Activated T-helper 2 cell treated with anti-CD3 and anti-CD28 coated beads, Interferon-gamma antibody, Interleukin-2, Interleukin-4, amounts not matched to agents 10 μg/mL and 5 μg/mL and 100 μg/mL, durations not matched to agents 14 hours and 24 hours and 36 hours (primary cell): ENCODE measurements at regions not wholly inside any gene's neighbourhood (a gene's known extent, or its start where the extent isn't known, plus 50 kb on each side); places are given as distances from the start of the nearest gene placed in this dataset.
"Not testable (repeated sequence)": the region's sequence is repeated elsewhere in the genome, so short reads cannot be mapped to it uniquely, and the experiment has no call there.

ENCODE experiments used
- DNase-seq: peaks from one replicate; pipeline ENCODE4 v3.0.0; 2021; ENCODE audit warnings: low spot score
- H3K27ac Mint-ChIP-seq: one replicate; pipeline ENCODE4 v1.8.0; 2021; ENCODE audit warnings: mixed read lengths
- H3K27me3 Mint-ChIP-seq: one replicate; pipeline ENCODE4 v1.8.0; 2021; ENCODE audit warnings: low read depth, mixed read lengths
- H3K36me3 Mint-ChIP-seq: one replicate; pipeline ENCODE4 v1.8.0; 2021; ENCODE audit warnings: low read depth, mixed read lengths
- H3K4me1 Mint-ChIP-seq: one replicate; pipeline ENCODE4 v1.8.0; 2021; ENCODE audit warnings: low read depth, mixed read lengths
- H3K4me3 Mint-ChIP-seq: one replicate; pipeline ENCODE4 v1.8.0; 2021; ENCODE audit warnings: low read depth, mild to moderate bottlenecking, moderate library complexity, mixed read lengths
- H3K9me3 Mint-ChIP-seq: one replicate; pipeline ENCODE4 v1.8.0; 2021; ENCODE audit warnings: mixed read lengths
- intact Hi-C: fragments of 100-400 bp; cut with micrococcal nuclease; formaldehyde crosslinking; loops from one replicate; pipeline ENCODE4 v1.15.1; 2023

- no peaks in the 10 kb centered on the region for H3K36me3 Mint-ChIP-seq
These were observed 66.8 kb downstream of the MRPL57 start for GRCh38 chr13:21243045-21243897.

GRCh38 chr13:21243898-21244184 is 67.4 kb downstream of the MRPL57 start:
- DNase-seq, H3K27me3 Mint-ChIP-seq, H3K36me3 Mint-ChIP-seq, intact Hi-C loops, H3K4me3 Mint-ChIP-seq, H3K9me3 Mint-ChIP-seq, H3K4me1 Mint-ChIP-seq, H3K27ac Mint-ChIP-seq: not testable (repeated sequence)

More at GRCh38 chr13:21243045-21243897, 66.8 kb downstream of the MRPL57 start:
- no peak overlapping the region for H3K4me3 Mint-ChIP-seq
- peaks cover 10% of the 10 kb centered on the region for H3K27me3 Mint-ChIP-seq
- H3K9me3 Mint-ChIP-seq, result no peaks in the 10 kb centered on the region
- H3K4me1 Mint-ChIP-seq, result peaks cover 6% of the 10 kb centered on the region
- intact Hi-C loops, result no loop called here
- H3K27ac Mint-ChIP-seq, result no peak overlapping the region
- DNase-seq, result no peak

- Mint-ChIP-seq H3K36me3 (no peaks in the 10 kb centered on the region), H3K4me3 (no peak overlapping the region), H3K9me3 (no peaks in the 10 kb centered on the region), H3K4me1 (no peaks in the 10 kb centered on the region), H3K27ac (no peak overlapping the region), H3K27me3 (peaks cover 12% of the 10 kb centered on the region)
- DNase-seq, result no peak
- intact Hi-C loops, result no loop called here
These were observed 70.4 kb downstream of the MRPL57 start for GRCh38 chr13:21246761-21247452.

DNA sequence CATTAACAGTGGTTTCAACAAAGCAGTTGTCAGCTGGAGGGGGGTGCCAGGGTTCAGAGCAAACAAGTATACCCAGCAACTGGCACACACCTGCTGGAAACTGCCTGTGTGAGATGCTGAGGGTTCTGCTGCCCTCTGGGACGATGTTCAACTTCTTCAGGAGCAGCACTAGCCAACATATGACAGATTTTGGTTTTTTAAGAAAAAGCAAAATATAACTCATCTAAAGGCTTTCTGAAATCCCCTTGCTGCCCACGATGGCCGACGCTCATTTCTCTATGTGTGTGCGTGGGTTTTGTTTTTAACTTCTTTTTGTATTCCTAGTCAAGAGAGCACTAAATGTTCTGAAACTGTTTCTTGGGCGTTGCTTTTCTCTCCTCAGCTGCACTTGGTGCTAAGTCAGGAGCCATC is 79.9 kb downstream of the MRPL57 start:
- Mint-ChIP-seq H3K9me3 (no peaks in the 10 kb centered on the region), H3K27me3 (peaks cover 11% of the 10 kb centered on the region), H3K27ac (no peak overlapping the region), H3K4me3 (no peak overlapping the region), H3K36me3 (no peaks in the 10 kb centered on the region), H3K4me1 (peaks cover 11% of the 10 kb centered on the region)
- DNase-seq, result no peak
- intact Hi-C loops, result no loop called here

DNA sequence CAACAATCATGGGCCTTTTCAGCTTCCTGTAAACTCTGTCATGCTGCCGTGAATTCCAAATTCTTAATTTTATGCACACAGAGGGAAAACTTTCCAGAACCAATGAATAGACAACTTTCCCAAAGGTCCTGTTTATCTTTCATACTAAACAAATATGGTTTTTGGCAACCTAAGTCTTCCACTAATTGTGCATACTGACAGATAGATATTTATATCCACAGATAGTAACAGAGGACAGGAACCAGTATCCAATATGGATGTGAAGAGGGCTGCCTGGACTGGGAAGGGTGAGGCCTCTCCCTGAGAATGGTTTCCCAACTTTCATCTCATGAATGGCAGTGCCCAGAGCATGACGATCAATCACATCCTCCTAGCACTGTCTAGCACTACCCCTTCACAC is 80.4 kb downstream of the MRPL57 start:
- Mint-ChIP-seq H3K36me3 (no peaks in the 10 kb centered on the region), H3K27me3 (peaks cover 8% of the 10 kb centered on the region), H3K4me1 (peaks cover 11% of the 10 kb centered on the region), H3K9me3 (no peaks in the 10 kb centered on the region), H3K27ac (no peak overlapping the region), H3K4me3 (no peak overlapping the region)
- intact Hi-C loops, result no loop called here
- DNase-seq, result no peak

- Mint-ChIP-seq H3K4me1 (peaks cover 11% of the 10 kb centered on the region), H3K36me3 (no peaks in the 10 kb centered on the region), H3K27me3 (peaks cover 2% of the 10 kb centered on the region), H3K27ac (no peak overlapping the region), H3K4me3 (no peak overlapping the region), H3K9me3 (no peaks in the 10 kb centered on the region)
- intact Hi-C loops, result no loop called here
- DNase-seq, result no peak
These were observed 83.4 kb downstream of the MRPL57 start for GRCh38 chr13:21259571-21260455.

- H3K36me3 Mint-ChIP-seq, DNase-seq, intact Hi-C loops, H3K27ac Mint-ChIP-seq, H3K9me3 Mint-ChIP-seq, H3K27me3 Mint-ChIP-seq, H3K4me3 Mint-ChIP-seq: not testable (repeated sequence)
- H3K4me1 Mint-ChIP-seq, result peaks cover 11% of the 10 kb centered on the region
These were observed 84.3 kb downstream of the MRPL57 start for GRCh38 chr13:21260561-21261290.

GRCh38 chr13:21261487-21262216 is 85.2 kb downstream of the MRPL57 start:
- H3K9me3 Mint-ChIP-seq, H3K27ac Mint-ChIP-seq, H3K4me3 Mint-ChIP-seq, intact Hi-C loops, H3K36me3 Mint-ChIP-seq, H3K27me3 Mint-ChIP-seq, H3K4me1 Mint-ChIP-seq, DNase-seq: not testable (repeated sequence)

DNA sequence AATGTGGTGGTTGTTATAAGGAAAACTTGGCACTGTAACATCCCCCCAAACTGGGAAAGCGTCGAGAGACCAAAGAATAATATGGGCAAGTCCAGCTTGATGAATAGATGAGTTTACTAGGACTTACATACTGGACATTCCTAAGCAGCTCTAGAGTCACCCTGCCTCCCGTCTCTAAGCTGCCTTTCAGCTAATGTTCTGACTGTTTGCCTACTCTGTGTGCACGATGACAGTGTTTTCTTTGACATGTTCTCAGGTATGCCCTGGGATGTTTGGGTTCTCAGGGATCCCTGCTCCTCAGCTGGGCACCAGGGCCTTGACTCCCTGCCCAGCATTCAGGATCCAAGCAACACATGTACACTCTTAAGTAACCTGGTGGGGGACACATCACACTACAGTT is 87.5 kb downstream of the MRPL57 start:
- H3K27ac Mint-ChIP-seq, result not testable (repeated sequence)

DNA sequence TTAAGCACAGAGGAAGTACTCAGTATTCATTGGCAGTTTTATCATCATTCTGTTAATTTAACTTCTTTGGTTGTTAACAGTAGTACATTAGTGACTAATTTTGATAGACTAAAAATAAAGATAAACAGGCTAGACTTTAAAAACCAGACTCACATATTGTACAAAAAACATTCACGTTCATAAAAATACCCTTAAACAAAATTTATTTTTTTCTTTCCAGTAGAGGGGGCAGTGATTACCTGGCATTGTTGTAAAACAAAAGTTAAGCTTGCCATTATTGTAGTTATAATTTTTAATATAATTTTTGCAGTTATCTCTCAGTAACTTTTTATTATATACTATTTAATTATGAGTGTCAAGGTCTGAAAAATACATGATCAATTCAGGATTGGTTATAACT is 92.0 kb downstream of the MRPL57 start:
- H3K27me3 Mint-ChIP-seq, H3K36me3 Mint-ChIP-seq, intact Hi-C loops, H3K9me3 Mint-ChIP-seq, H3K27ac Mint-ChIP-seq, H3K4me3 Mint-ChIP-seq, DNase-seq, H3K4me1 Mint-ChIP-seq: not testable (repeated sequence)

More for the DNA sequence above, 87.5 kb downstream of the MRPL57 start:
- DNase-seq, intact Hi-C loops, H3K27me3 Mint-ChIP-seq, H3K4me3 Mint-ChIP-seq, H3K9me3 Mint-ChIP-seq, H3K36me3 Mint-ChIP-seq, H3K4me1 Mint-ChIP-seq: not testable (repeated sequence)

GRCh38 chr13:21272439-21272838 is 96.0 kb downstream of the MRPL57 start:
- H3K36me3 Mint-ChIP-seq, intact Hi-C loops, H3K4me1 Mint-ChIP-seq, H3K27ac Mint-ChIP-seq, H3K27me3 Mint-ChIP-seq, H3K4me3 Mint-ChIP-seq, H3K9me3 Mint-ChIP-seq, DNase-seq: not testable (repeated sequence)

- H3K9me3 Mint-ChIP-seq, H3K4me1 Mint-ChIP-seq, H3K36me3 Mint-ChIP-seq, intact Hi-C loops, H3K27me3 Mint-ChIP-seq, H3K27ac Mint-ChIP-seq, H3K4me3 Mint-ChIP-seq, DNase-seq: not testable (repeated sequence)
These were observed 98.0 kb downstream of the MRPL57 start for GRCh38 chr13:21274457-21274856.
